Muscle of leg (tissue), 3 donors: ENCODE measurements at regions not wholly inside any gene's neighbourhood (a gene's known extent, or its start where the extent isn't known, plus 50 kb on each side); places are given as distances from the start of the nearest gene placed in this dataset.
"Not testable (repeated sequence)": the region's sequence is repeated elsewhere in the genome, so short reads cannot be mapped to it uniquely, and the experiment has no call there.

ENCODE experiments used
- DNase-seq: peaks from one replicate; pipeline ENCODE4 v3.0.0; 2013
- H3K27ac ChIP-seq: one replicate; pipeline ENCODE4 v1.5.1; 2013; ENCODE audit warnings: mild to moderate bottlenecking, low read length, control low read depth
- H3K27me3 ChIP-seq: one replicate; pipeline ENCODE4 v1.6.1; 2013; ENCODE audit warnings: low read length; ENCODE audit not compliant: control insufficient read depth, insufficient read depth
- H3K36me3 ChIP-seq: one replicate; pipeline ENCODE4 v1.6.1; 2013; ENCODE audit warnings: low read length; ENCODE audit not compliant: control insufficient read depth, insufficient read depth
- H3K4me1 ChIP-seq: one replicate; pipeline ENCODE4 v1.6.1; 2013; ENCODE audit warnings: low read length; ENCODE audit not compliant: control insufficient read depth, insufficient read depth
- H3K4me3 ChIP-seq: one replicate; pipeline ENCODE4 v1.5.1; 2013; ENCODE audit warnings: low read length, control low read depth
- H3K9me3 ChIP-seq: replicated peaks from 2 replicates; pipeline ENCODE4 v1.6.1; 2013; ENCODE audit warnings: low read depth, low read length; ENCODE audit not compliant: control insufficient read depth
- WGBS: methylation state at CpG from one replicate; pipeline ENCODE4 v1.1.5; 2013; ENCODE audit warnings: missing lambda C conversion rate; ENCODE audit not compliant: insufficient coverage; 5-methylcytosine and 5-hydroxymethylcytosine counted together

GRCh38 chr20:57777911-57778310 is 68.1 kb upstream of the PMEPA1 start:
- no CpG with 5 or more reads among the region's 2 CpGs for WGBS
- no peaks in the 10 kb centered on the region for H3K36me3 ChIP-seq
- H3K4me1 ChIP-seq = no peaks in the 10 kb centered on the region
- H3K4me3 ChIP-seq = no peak overlapping the region
- H3K9me3 ChIP-seq = no peaks in the 10 kb centered on the region
- DNase-seq = no peak
- no peak overlapping the region for H3K27ac ChIP-seq
- peaks cover 14% of the 10 kb centered on the region for H3K27me3 ChIP-seq

- no peak overlapping the region for H3K27ac ChIP-seq
- DNase-seq = no peak
- H3K9me3 ChIP-seq = no peaks in the 10 kb centered on the region
- no peak overlapping the region for H3K4me3 ChIP-seq
- peaks cover 10% of the 10 kb centered on the region for H3K27me3 ChIP-seq
- no peaks in the 10 kb centered on the region for H3K4me1 ChIP-seq
- H3K36me3 ChIP-seq = no peaks in the 10 kb centered on the region
- 80% methylated on average over 4 of the region's 5 CpGs for WGBS
Measured at GRCh38 chr20:57774951-57775350, 65.1 kb upstream of the PMEPA1 start.

GRCh38 chr20:57774111-57774880 is 64.5 kb upstream of the PMEPA1 start:
- no peak overlapping the region for H3K27ac ChIP-seq
- no peak for DNase-seq
- 83% methylated on average over 9 of the region's 12 CpGs for whole genome bisulfite sequencing
- H3K4me1 ChIP-seq = no peaks in the 10 kb centered on the region
- H3K4me3 ChIP-seq = no peak overlapping the region
- peaks cover 7% of the 10 kb centered on the region for H3K27me3 ChIP-seq
- no peaks in the 10 kb centered on the region for H3K9me3 ChIP-seq
- no peaks in the 10 kb centered on the region for H3K36me3 ChIP-seq

GRCh38 chr20:57773059-57773815 is 63.4 kb upstream of the PMEPA1 start:
- peaks cover 7% of the 10 kb centered on the region for H3K27me3 ChIP-seq
- 100% methylated on average over 3 of the region's 9 CpGs for WGBS
- DNase-seq = no peak
- no peaks in the 10 kb centered on the region for H3K36me3 ChIP-seq
- no peaks in the 10 kb centered on the region for H3K9me3 ChIP-seq
- H3K4me3 ChIP-seq = no peak overlapping the region
- H3K4me1 ChIP-seq = no peaks in the 10 kb centered on the region
- H3K27ac ChIP-seq = no peak overlapping the region

- no peaks in the 10 kb centered on the region for H3K9me3 ChIP-seq
- no peaks in the 10 kb centered on the region for H3K4me1 ChIP-seq
- peaks cover 7% of the 10 kb centered on the region for H3K27me3 ChIP-seq
- no peak overlapping the region for H3K4me3 ChIP-seq
- 61% methylated on average over 14 of the region's 15 CpGs for WGBS
- DNase-seq = no peak
- H3K36me3 ChIP-seq = no peaks in the 10 kb centered on the region
- H3K27ac ChIP-seq = no peak overlapping the region
Measured at GRCh38 chr20:57772349-57772964, 62.6 kb upstream of the PMEPA1 start.

GRCh38 chr20:57770852-57771720 is 61.3 kb upstream of the PMEPA1 start:
- Histone ChIP-seq H3K4me3 (no peak overlapping the region), H3K36me3 (no peaks in the 10 kb centered on the region), H3K9me3 (no peaks in the 10 kb centered on the region), H3K27me3 (peaks cover 7% of the 10 kb centered on the region), H3K4me1 (no peaks in the 10 kb centered on the region), H3K27ac (no peak overlapping the region)
- 81% methylated on average over 13 of the region's 15 CpGs for WGBS
- DNase-seq = no peak

GRCh38 chr20:57770401-57770800 is 60.6 kb upstream of the PMEPA1 start:
- H3K4me1 ChIP-seq, H3K27ac ChIP-seq, H3K36me3 ChIP-seq, H3K4me3 ChIP-seq, H3K27me3 ChIP-seq, H3K9me3 ChIP-seq, DNase-seq: not testable (repeated sequence)
- 92% methylated on average over 4 of the region's 8 CpGs for WGBS

- DNase-seq = no peak
- H3K27me3 ChIP-seq = peaks cover 7% of the 10 kb centered on the region
- no peaks in the 10 kb centered on the region for H3K4me1 ChIP-seq
- WGBS = 67% methylated on average over 1 of the region's 5 CpGs
- no peaks in the 10 kb centered on the region for H3K36me3 ChIP-seq
- peaks cover under 1% of the 10 kb centered on the region for H3K9me3 ChIP-seq
- H3K27ac ChIP-seq = no peak overlapping the region
- no peak overlapping the region for H3K4me3 ChIP-seq
Measured at GRCh38 chr20:57769756-57770155, 59.9 kb upstream of the PMEPA1 start.

- no peak overlapping the region for H3K27ac ChIP-seq
- no peaks in the 10 kb centered on the region for H3K36me3 ChIP-seq
- DNase-seq = no peak
- H3K4me1 ChIP-seq = no peaks in the 10 kb centered on the region
- no CpG with 5 or more reads among the region's 1 CpG for WGBS
- peaks cover 3% of the 10 kb centered on the region for H3K27me3 ChIP-seq
- H3K4me3 ChIP-seq = no peak overlapping the region
- H3K9me3 ChIP-seq = peaks cover 4% of the 10 kb centered on the region
Measured at GRCh38 chr20:57768519-57768918, 58.7 kb upstream of the PMEPA1 start.

- peaks cover 4% of the 10 kb centered on the region for H3K9me3 ChIP-seq
- H3K4me3 ChIP-seq = no peak overlapping the region
- no peak overlapping the region for H3K27ac ChIP-seq
- H3K36me3 ChIP-seq = no peaks in the 10 kb centered on the region
- peaks cover 2% of the 10 kb centered on the region for H3K27me3 ChIP-seq
- no peaks in the 10 kb centered on the region for H3K4me1 ChIP-seq
- DNase-seq = no peak
Measured at GRCh38 chr20:57767441-57767840, 57.6 kb upstream of the PMEPA1 start.
